ENCODE measurements at regions not wholly inside any gene's neighbourhood (a gene's known extent, or its start where the extent isn't known, plus 50 kb on each side); places are given as distances from the start of the nearest gene placed in this dataset.

DNA sequence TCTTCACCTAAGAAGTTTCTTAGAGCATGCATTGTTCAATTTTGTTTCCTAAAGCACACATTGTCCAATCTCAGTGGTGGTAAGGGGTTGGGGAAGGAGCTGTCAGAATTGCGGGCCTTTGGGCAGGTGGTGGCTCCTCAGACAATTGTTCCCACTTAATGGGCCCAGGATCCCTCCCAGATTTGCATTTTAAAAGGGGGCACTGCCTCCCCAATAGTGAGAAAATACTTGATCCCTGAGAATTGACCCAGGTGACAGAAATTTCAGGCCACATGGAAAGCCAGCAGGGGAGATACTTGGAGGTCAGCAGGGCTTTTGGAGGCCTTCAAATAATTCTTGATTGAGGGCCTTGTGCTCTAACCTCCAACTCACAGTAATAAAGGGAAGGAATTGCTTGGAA is 217.1 kb downstream of the ZNF674 start:
- Histone ChIP-seq H3K4me1 (ENCODE audit: control insufficient read depth, insufficient read depth, low read length) (0 out of 2 replicates have a peak, but pooled peaks cover 2% of the 10 kb centered on the region), H3K9me1 (ENCODE audit: insufficient read depth, low read length) (no peaks in the 10 kb centered on the region), H3K79me1 (ENCODE audit: low read depth in 1 of 2, low read length in 2 of 2) (no peaks in the 10 kb centered on the region), H3K27me3 (ENCODE audit: control insufficient read depth, insufficient read depth, low read length) (peaks cover 6% of the 10 kb centered on the region; the same call in 1 of the 2 replicates), H4K5ac (ENCODE audit: low read depth, low read length) (no peak overlapping the region), H2AK9ac (replicated peaks; ENCODE audit: low read depth, low read length, poor library complexity) (no peak overlapping the region), H3K36me3 (ENCODE audit: control insufficient read depth, insufficient read depth, low read length) (no peaks in the 10 kb centered on the region), H3K4me2 (ENCODE audit: low read depth, low read length) (no peak overlapping the region), H2BK5ac (ENCODE audit: low read depth, low read length, poor library complexity, severe bottlenecking) (no peak overlapping the region), H3K23ac (ENCODE audit: low read depth, low read length) (no peak overlapping the region), H4K20me1 (ENCODE audit: insufficient read depth, low read length) (no peaks in the 10 kb centered on the region), H3K56ac (ENCODE audit: extremely low read depth, insufficient read depth, low read length) (no peak overlapping the region), H2BK20ac (ENCODE audit: low read depth, low read length) (no peak overlapping the region), H3K14ac (replicated peaks; ENCODE audit: low read depth, low read length) (no peak overlapping the region), H3K18ac (ENCODE audit: low read depth, low read length) (no peak overlapping the region), H3K9me3 (ENCODE audit: control insufficient read depth, insufficient read depth, low read length) (0 out of 2 replicates have a peak, but pooled peaks cover 2% of the 10 kb centered on the region), H2AFZ (replicated peaks; ENCODE audit: low read length, poor library complexity) (no peak overlapping the region), H2BK15ac (ENCODE audit: low read depth, low read length) (no peak overlapping the region), H3K9ac (ENCODE audit: low read depth, low read length) (no peak overlapping the region), H3K4me3 (ENCODE audit: insufficient read depth, low read depth, low read length) (no peak overlapping the region), H4K8ac (ENCODE audit: low read depth in 2 of 2, low read length in 2 of 2) (no peak overlapping the region), H4K91ac (ENCODE audit: insufficient read depth, low read depth, low read length) (no peak overlapping the region), H2BK120ac (ENCODE audit: low read depth, low read length) (no peak overlapping the region), H3K4ac (ENCODE audit: low read depth, low read length) (no peak overlapping the region), H2AK5ac (ENCODE audit: low read depth, low read length) (no peak overlapping the region), H3K27ac (ENCODE audit: insufficient read depth, low read length) (no peak overlapping the region)
- DNase-seq (no peak), ATAC-seq (ENCODE audit: low read depth) (no peak)
- intact Hi-C loops (cut with micrococcal nuclease), result no loop called here
- CTCF ChIA-PET, result interaction anchor here (0.6 kb wide), 1 partner anchor 8 kb away, joined by 3 read pairs; no protein-coding TSS in a partner anchor
- TF ChIP-seq SMC3 (IDR thresholded peaks at IDR 0.05; ENCODE audit: low read depth, low read length) (no peak), MAFK (IDR thresholded peaks at IDR 0.05; ENCODE audit: low read depth, low read length) (no peak), MXI1 (IDR thresholded peaks at IDR 0.05; ENCODE audit: borderline replicate concordance, low read depth, low read length) (no peak), CHD1 (IDR thresholded peaks at IDR 0.05; ENCODE audit: low read depth, low read length) (no peak), POLR2A (IDR thresholded peaks at IDR 0.05; ENCODE audit: low read depth, low read length) (no peak), CEBPB (IDR thresholded peaks at IDR 0.05; ENCODE audit: low read depth, low read length) (no peak), RAD21 (IDR thresholded peaks at IDR 0.05; ENCODE audit: low read length) (no peak), RFX5 (IDR thresholded peaks at IDR 0.05; ENCODE audit: low read depth, low read length) (no peak), MAZ (IDR thresholded peaks at IDR 0.05; ENCODE audit: borderline replicate concordance, low read depth, low read length) (no peak), NFE2L2 (IDR thresholded peaks at IDR 0.05; ENCODE audit: low read depth, low read length) (no peak), RCOR1 (IDR thresholded peaks at IDR 0.05; ENCODE audit: insufficient replicate concordance, low read length) (no peak)
- TF ChIP-seq, protein P1, sequence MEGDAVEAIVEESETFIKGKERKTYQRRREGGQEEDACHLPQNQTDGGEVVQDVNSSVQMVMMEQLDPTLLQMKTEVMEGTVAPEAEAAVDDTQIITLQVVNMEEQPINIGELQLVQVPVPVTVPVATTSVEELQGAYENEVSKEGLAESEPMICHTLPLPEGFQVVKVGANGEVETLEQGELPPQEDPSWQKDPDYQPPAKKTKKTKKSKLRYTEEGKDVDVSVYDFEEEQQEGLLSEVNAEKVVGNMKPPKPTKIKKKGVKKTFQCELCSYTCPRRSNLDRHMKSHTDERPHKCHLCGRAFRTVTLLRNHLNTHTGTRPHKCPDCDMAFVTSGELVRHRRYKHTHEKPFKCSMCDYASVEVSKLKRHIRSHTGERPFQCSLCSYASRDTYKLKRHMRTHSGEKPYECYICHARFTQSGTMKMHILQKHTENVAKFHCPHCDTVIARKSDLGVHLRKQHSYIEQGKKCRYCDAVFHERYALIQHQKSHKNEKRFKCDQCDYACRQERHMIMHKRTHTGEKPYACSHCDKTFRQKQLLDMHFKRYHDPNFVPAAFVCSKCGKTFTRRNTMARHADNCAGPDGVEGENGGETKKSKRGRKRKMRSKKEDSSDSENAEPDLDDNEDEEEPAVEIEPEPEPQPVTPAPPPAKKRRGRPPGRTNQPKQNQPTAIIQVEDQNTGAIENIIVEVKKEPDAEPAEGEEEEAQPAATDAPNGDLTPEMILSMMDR (conservative IDR thresholded peaks at IDR 0.05; ENCODE audit: low read depth, low read length), result no peak
- no CpG with 5 or more reads among the region's 1 CpG for WGBS, 2 experiments (ENCODE audit: extremely low coverage in 2 of 2, insufficient read length in 1 of 2)
- POLR2A ChIA-PET (ENCODE audit: unreplicated experiment), result no interaction called here
- in situ Hi-C loops (cut with MboI; ENCODE audit: low sequenced_read_pairs), result no loop called here
- BruUV-seq (replicated peaks), result no TSS peak
- dilution Hi-C loops (cut with HindIII; ENCODE audit: low sequenced_read_pairs, unreplicated experiment), result no loop called here

Data from IMR-90 (cell line).